Ishikawa (cell line): ENCODE measurements at regions not wholly inside any gene's neighbourhood (a gene's known extent, or its start where the extent isn't known, plus 50 kb on each side); places are given as distances from the start of the nearest gene placed in this dataset.

ENCODE experiments used
- CEBPB ChIP-seq: IDR thresholded peaks from 2 replicates; pipeline ENCODE4 v1.6.1; 2012
- CREB1 ChIP-seq: IDR thresholded peaks from 2 replicates; pipeline ENCODE4 v1.6.1; 2012; ENCODE audit warnings: low read depth
- EGR1 ChIP-seq: IDR thresholded peaks from 2 replicates; pipeline ENCODE4 v1.6.1; 2012
- EP300 ChIP-seq: IDR thresholded peaks from 2 replicates; pipeline ENCODE4 v1.6.1; 2012; ENCODE audit warnings: borderline replicate concordance
- FOXM1 ChIP-seq: IDR thresholded peaks from 2 replicates; pipeline ENCODE4 v1.6.1; 2012; ENCODE audit warnings: low read depth, borderline replicate concordance
- NFIC ChIP-seq: IDR thresholded peaks from 2 replicates; pipeline ENCODE4 v1.6.1; 2012
- RAD21 ChIP-seq: IDR thresholded peaks from 2 replicates; pipeline ENCODE4 v1.6.1; 2012; ENCODE audit warnings: low read depth
- TAF1 ChIP-seq: IDR thresholded peaks from 2 replicates; pipeline ENCODE4 v1.6.1; 2012; ENCODE audit warnings: low read depth, mild to moderate bottlenecking
- TCF12 ChIP-seq: IDR thresholded peaks from 2 replicates; pipeline ENCODE4 v1.6.1; 2012; ENCODE audit warnings: low read depth
- TEAD4 ChIP-seq: IDR thresholded peaks from 2 replicates; pipeline ENCODE4 v1.6.1; 2012
- YY1 ChIP-seq: IDR thresholded peaks from 2 replicates; pipeline ENCODE4 v1.6.1; 2012; ENCODE audit warnings: low read depth
- ZBTB7A ChIP-seq: IDR thresholded peaks from 2 replicates; pipeline ENCODE4 v1.6.1; 2012; ENCODE audit warnings: low read depth
- TF ChIP-seq, protein P1 (sequence below): IDR thresholded peaks from 2 replicates; pipeline ENCODE4 v1.6.1; 2012
- TF ChIP-seq, protein P2 (sequence below): IDR thresholded peaks from 2 replicates; pipeline ENCODE4 v1.6.1; 2012; ENCODE audit warnings: low read depth, mild to moderate bottlenecking
- TF ChIP-seq, protein P3 (sequence below): IDR thresholded peaks from 2 replicates; pipeline ENCODE4 v1.6.1; 2012

DNA sequence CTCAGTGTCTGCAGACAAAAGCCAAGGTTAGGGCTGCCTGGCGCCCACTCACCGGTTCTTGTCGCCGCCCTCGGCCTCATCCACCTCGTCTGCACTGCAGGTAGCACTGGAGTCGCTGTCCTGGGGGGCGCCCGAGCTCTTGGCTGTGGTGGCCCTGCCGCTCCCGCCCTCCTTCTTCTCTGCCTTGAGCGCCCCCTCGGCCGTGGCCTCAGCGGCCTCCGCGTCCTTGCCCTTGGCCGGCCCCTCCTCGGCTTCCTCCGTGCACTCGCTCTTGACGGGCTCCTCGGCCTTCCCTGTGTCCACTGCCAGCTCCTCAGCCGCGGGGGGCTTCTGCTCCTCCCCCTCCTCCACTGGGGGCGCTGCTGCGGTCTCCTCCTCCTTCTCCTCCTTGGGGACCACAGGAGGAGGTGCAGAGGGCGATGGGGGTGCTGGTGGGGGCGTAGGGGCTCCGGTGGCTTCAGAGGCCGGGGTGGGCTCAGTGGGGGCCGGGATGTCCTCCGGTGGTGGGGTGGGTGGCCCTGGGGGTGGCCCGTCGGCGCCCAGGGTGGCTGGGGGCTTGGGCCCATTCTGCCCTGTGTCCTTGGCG, 77.2 kb downstream of the RFLNA start:
- 0 out of 2 replicates have a peak, but pooled peaks have one; percentile 9 for TF ChIP-seq ZBTB7A
- TF ChIP-seq, protein P1, sequence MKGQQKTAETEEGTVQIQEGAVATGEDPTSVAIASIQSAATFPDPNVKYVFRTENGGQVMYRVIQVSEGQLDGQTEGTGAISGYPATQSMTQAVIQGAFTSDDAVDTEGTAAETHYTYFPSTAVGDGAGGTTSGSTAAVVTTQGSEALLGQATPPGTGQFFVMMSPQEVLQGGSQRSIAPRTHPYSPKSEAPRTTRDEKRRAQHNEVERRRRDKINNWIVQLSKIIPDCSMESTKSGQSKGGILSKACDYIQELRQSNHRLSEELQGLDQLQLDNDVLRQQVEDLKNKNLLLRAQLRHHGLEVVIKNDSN, result no peak

DNA sequence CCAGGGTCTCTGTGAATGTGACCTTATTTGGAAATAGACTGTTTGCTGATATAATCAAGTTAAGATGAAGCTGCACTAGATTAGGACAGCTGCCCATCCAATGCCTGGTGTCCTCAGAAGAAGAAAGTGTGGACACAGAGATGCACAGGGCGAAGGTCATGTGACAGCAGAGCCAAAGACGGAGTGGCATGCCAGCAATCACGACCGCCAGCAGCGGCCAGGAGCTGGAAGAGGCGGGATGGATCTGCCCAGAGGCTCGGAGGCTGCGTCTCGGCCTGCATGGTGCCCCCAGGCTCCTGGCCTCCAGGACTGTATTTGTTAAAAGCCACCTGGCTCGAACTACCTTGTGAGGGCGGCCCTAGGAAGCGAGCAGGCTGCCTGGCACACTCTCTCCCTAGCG, 76.5 kb downstream of the RFLNA start:
- TF ChIP-seq NFIC, result no peak
- TF ChIP-seq TAF1, result no peak
- no peak for TF ChIP-seq YY1
- TF ChIP-seq, protein P1, result peak; percentile 63
- no peak for TF ChIP-seq CREB1
- TF ChIP-seq, protein P2, sequence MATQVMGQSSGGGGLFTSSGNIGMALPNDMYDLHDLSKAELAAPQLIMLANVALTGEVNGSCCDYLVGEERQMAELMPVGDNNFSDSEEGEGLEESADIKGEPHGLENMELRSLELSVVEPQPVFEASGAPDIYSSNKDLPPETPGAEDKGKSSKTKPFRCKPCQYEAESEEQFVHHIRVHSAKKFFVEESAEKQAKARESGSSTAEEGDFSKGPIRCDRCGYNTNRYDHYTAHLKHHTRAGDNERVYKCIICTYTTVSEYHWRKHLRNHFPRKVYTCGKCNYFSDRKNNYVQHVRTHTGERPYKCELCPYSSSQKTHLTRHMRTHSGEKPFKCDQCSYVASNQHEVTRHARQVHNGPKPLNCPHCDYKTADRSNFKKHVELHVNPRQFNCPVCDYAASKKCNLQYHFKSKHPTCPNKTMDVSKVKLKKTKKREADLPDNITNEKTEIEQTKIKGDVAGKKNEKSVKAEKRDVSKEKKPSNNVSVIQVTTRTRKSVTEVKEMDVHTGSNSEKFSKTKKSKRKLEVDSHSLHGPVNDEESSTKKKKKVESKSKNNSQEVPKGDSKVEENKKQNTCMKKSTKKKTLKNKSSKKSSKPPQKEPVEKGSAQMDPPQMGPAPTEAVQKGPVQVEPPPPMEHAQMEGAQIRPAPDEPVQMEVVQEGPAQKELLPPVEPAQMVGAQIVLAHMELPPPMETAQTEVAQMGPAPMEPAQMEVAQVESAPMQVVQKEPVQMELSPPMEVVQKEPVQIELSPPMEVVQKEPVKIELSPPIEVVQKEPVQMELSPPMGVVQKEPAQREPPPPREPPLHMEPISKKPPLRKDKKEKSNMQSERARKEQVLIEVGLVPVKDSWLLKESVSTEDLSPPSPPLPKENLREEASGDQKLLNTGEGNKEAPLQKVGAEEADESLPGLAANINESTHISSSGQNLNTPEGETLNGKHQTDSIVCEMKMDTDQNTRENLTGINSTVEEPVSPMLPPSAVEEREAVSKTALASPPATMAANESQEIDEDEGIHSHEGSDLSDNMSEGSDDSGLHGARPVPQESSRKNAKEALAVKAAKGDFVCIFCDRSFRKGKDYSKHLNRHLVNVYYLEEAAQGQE, result no peak
- TF ChIP-seq EGR1, result no peak
- TF ChIP-seq, protein P3, sequence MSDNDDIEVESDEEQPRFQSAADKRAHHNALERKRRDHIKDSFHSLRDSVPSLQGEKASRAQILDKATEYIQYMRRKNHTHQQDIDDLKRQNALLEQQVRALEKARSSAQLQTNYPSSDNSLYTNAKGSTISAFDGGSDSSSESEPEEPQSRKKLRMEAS, result no peak

DNA sequence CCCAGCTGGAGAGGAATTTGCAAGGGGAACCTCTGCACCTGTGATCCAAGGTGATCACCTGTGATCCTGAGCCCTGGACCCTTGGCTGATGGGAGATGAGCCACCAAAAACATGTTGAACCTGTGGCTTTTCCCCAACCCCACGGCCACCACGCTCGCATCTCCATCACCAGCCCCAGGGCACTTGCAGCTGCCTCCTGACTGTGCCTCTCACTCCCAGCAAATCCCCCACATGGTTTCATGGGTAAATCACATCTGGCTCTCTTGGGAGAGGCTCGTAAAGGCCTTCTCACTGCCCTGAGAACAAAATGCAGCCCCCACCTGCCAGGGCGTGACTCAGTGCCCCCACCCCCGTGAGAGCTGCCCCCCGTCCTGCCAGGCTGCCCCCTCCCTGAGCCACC, 76.0 kb downstream of the RFLNA start:
- TF ChIP-seq, protein P3, result no peak
- no peak for TF ChIP-seq RAD21
- no peak for TF ChIP-seq TEAD4
- TF ChIP-seq TCF12, result no peak
- no peak for TF ChIP-seq EGR1

DNA sequence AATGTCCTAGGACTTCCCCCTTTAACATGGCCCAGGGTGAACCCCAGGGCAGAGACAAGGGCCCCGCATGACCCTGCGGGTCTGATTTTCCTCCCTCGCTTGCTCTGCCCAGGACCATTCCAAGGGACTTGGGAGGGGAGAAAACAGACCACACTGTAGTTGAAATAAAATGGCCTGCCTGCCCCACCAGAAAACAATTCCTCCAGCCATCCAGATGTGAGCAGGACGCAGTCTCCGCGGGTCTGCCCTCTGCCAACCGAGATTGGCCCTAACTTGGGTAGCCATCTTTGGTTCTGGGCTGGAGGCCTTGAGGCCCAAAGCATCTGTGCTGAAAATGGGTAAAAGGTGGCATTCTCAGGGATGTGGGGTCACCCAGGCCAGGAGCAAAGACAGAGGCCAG, 75.5 kb downstream of the RFLNA start:
- TF ChIP-seq, protein P2, result no peak
- TF ChIP-seq EP300 (no peak), ZBTB7A (no peak), YY1 (0 out of 2 replicates have a peak, but pooled peaks have one; percentile 18)

DNA sequence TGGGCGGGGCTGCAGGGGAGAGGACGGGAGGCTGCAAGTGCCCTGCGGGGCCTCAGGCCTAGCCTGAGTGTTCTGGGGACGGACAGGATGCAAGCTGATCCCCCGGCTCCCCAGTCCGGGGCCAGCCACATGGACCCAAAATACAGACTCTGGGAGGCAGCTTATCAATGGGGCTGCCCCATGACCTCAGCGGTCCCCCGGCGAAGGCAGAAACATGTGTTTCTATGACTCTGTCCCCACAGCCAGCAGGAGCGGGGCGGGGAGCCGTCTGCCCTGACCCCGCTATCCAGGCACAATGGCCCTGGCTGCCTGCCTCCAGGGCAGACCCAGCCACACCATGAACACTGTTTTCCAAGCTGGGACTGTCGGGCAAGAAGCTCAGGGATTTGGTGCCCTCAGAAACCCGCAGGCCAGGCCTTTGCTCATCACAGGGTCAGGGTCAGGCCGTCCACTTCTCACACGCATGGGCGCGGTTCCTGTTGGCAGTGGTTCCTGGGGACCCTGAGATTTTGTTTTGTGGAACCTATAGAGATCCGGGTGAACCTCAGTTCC, 75.0 kb downstream of the RFLNA start:
- TF ChIP-seq YY1 (no peak), TCF12 (peak; percentile 2; the same call in 1 of the 2 replicates)

DNA sequence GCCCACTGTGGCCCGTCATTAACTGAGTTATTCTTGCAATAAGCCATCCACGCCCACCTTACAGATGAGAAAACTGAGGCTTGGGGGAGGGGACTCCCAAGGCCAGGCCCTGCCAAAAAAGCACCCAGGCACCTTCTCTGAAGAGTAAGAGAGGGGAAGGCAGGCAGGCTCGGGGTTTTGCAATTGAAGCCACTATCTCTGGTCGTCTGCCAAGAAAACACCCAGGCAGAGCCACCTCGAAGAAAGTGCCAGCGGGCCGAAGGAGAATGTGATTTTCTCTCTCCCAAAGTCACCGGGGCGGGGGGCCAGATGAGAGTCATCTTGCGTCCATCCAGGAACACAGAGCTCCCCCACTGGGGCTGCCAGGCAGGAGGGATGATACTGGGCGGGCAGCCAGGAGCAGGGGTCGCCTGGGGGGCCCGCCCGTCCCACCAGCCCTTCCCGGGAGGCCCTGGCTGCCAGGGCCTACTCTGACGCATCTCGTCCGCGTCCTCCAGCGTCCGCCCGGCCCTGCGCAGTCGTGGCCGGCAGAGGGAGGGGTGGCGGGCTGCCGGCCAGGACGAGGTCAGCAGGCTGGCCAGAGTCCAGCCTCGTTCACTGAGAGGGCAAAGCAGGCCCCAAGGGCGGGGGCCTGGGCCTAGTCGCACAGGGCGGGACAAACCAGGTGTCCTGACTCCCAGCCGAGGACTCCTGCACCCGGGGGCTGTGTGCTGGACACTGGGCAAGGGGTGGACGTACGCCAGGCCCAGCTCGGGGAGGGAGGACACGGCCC, 74.3 kb downstream of the RFLNA start:
- TF ChIP-seq EGR1 (0 out of 2 replicates have a peak, but pooled peaks have one; percentile 35), RAD21 (0 out of 2 replicates have a peak, but pooled peaks have one; percentile 0), FOXM1 (peak; percentile 68; the same call in 1 of the 2 replicates), ZBTB7A (peak; percentile 100), CREB1 (0 out of 2 replicates have a peak, but pooled peaks have one; percentile 30), NFIC (peak; percentile 97), TAF1 (no peak), YY1 (peak; percentile 56; the same call in 1 of the 2 replicates), CEBPB (peak; percentile 85), EP300 (peak; percentile 87), TEAD4 (peak; percentile 33), TCF12 (peak; percentile 97)
- TF ChIP-seq, protein P2, result no peak
- TF ChIP-seq, protein P3, result peak; percentile 75
- TF ChIP-seq, protein P1, result peak; percentile 3; the same call in 1 of the 2 replicates
